K562 (cell line): ENCODE measurements at regions not wholly inside any gene's neighbourhood (a gene's known extent, or its start where the extent isn't known, plus 50 kb on each side); places are given as distances from the start of the nearest gene placed in this dataset.

Source experiments
- ARID1B ChIP-seq: fragments of 450-650 bp; IDR thresholded peaks from 2 replicates; pipeline ENCODE4 v1.6.1; 2016; ENCODE audit warnings: antibody characterized with exemption, mild to moderate bottlenecking, inconsistent platforms
- ARID2 ChIP-seq: fragments of 450-650 bp; IDR thresholded peaks from 2 replicates; pipeline ENCODE4 v1.6.1; 2017; ENCODE audit warnings: antibody characterized with exemption, mild to moderate bottlenecking
- CEBPG ChIP-seq, 3 experiments: fragments of 200-800 bp in 1 of 3; sonication (Bioruptor generic) in 1 of 3; sonication (generic) in 1 of 3; formaldehyde crosslinking in 1 of 3; IDR thresholded peaks in 2 of 3; conservative IDR thresholded peaks in 1 of 3; 2 replicates each; pipeline versions ENCODE4 v1.6.1 to v1.8.0; 2016 to 2022; ENCODE audit warnings: missing compliant biosample characterization in 2 of 3, missing genetic modification characterization in 2 of 3, mild to moderate bottlenecking in 1 of 3, missing genetic modification reagents in 1 of 3
- EP400 ChIP-seq: fragments of 450-650 bp; IDR thresholded peaks from 2 replicates; pipeline ENCODE4 v1.6.1; 2017; ENCODE audit warnings: antibody characterized with exemption, mild to moderate bottlenecking, moderate library complexity
- FOXK2 ChIP-seq, 2 experiments: fragments of 450-650 bp; IDR thresholded peaks in 1 of 2; conservative IDR thresholded peaks in 1 of 2; 2 replicates each; pipeline ENCODE4 v1.6.1; 2016; ENCODE audit warnings: low read depth in 2 of 2, mild to moderate bottlenecking in 1 of 2
- HLTF ChIP-seq: fragments of 450-650 bp; IDR thresholded peaks from 2 replicates; pipeline ENCODE4 v1.6.1; 2016
- HSF4 ChIP-seq: fragments of 250-450 bp; sonication (Bioruptor Pico); IDR thresholded peaks from 2 replicates; pipeline ENCODE4 v2.1.2; 2022; ENCODE audit warnings: mild to moderate bottlenecking, moderate library complexity, borderline replicate concordance
- MAFF ChIP-seq: IDR thresholded peaks from 2 replicates; pipeline ENCODE4 v1.6.1; 2012; ENCODE audit warnings: low read length, improper control_type of control experiment
- MAFK ChIP-seq: IDR thresholded peaks from 2 replicates; pipeline ENCODE4 v1.6.1; 2011; ENCODE audit warnings: low read length, improper control_type of control experiment
- NFE2L1 ChIP-seq: fragments of 450-650 bp; IDR thresholded peaks from 2 replicates; pipeline ENCODE4 v1.6.1; 2016; ENCODE audit warnings: missing genetic modification characterization, low read depth, mild to moderate bottlenecking, missing compliant biosample characterization, moderate library complexity, borderline replicate concordance
- PRDM10 ChIP-seq: fragments of 450-650 bp; IDR thresholded peaks from 2 replicates; pipeline ENCODE4 v1.6.1; 2018; ENCODE audit not compliant: partially characterized antibody
- RB1 ChIP-seq: fragments of 450-650 bp; IDR thresholded peaks from 2 replicates; pipeline ENCODE4 v1.6.1; 2017; ENCODE audit warnings: low read depth, mild to moderate bottlenecking
- TEAD2 ChIP-seq: fragments of 450-650 bp; IDR thresholded peaks from 2 replicates; pipeline ENCODE4 v1.6.1; 2016; ENCODE audit warnings: missing genetic modification characterization, control low read depth, missing compliant biosample characterization
- ZFP36 ChIP-seq: fragments of 150-350 bp; IDR thresholded peaks from 2 replicates; pipeline ENCODE4 v1.6.1; 2018; ENCODE audit warnings: low read length, low read depth; ENCODE audit not compliant: partially characterized antibody
- ZFX ChIP-seq: sonication (generic); formaldehyde crosslinking; IDR thresholded peaks from 2 replicates; pipeline ENCODE4 v1.8.0; 2022; ENCODE audit warnings: mild to moderate bottlenecking, missing genetic modification reagents, moderate library complexity
- ZNF316 ChIP-seq: fragments of 450-650 bp; IDR thresholded peaks from 2 replicates; pipeline ENCODE4 v1.6.1; 2016
- ZNF384 ChIP-seq: IDR thresholded peaks from 2 replicates; pipeline ENCODE4 v1.6.1; 2012; ENCODE audit warnings: low read depth, low read length, improper control_type of control experiment
- TF ChIP-seq, protein P1 (sequence below), 3 experiments: IDR thresholded peaks in 2 of 3; conservative IDR thresholded peaks in 1 of 3; 2 replicates each; pipeline ENCODE4 v1.5.1; 2011 to 2012; ENCODE audit warnings: low read length in 3 of 3, mild to moderate bottlenecking in 3 of 3, control low read depth in 2 of 3, improper control_type of control experiment in 1 of 3, inconsistent platforms in 1 of 3, low read depth in 1 of 3, mixed read lengths in 1 of 3, moderate library complexity in 1 of 3; ENCODE audit not compliant: insufficient read depth in 2 of 3
- TF ChIP-seq, protein P2 (sequence below), 2 experiments: fragments of 450-650 bp; IDR thresholded peaks; 2 replicates each; pipeline ENCODE4 v1.6.1; 2016

- TF ChIP-seq ZFP36, result no peak
- no peak for TF ChIP-seq TEAD2 (tag)
- TF ChIP-seq ARID2, result peak; percentile 64; the same call in 1 of the 2 replicates
- TF ChIP-seq ZNF384, result peak; percentile 35; the same call in 1 of the 2 replicates
- TF ChIP-seq HSF4 (CRISPR knock-in tag), result no peak
- no peak for TF ChIP-seq HLTF
- peak; percentile 15; the same call in 1 of the 2 replicates for TF ChIP-seq EP400
- TF ChIP-seq ARID1B, result peak; percentile 13; the same call in 1 of the 2 replicates
- peak; percentile 31; the same call in 1 of the 2 replicates for TF ChIP-seq NFE2L1 (tag)
- peak; percentile 89 for TF ChIP-seq ZNF316
- peak; percentile 33; the same call in 1 of the 2 replicates for TF ChIP-seq RB1
- TF ChIP-seq, protein P1, sequence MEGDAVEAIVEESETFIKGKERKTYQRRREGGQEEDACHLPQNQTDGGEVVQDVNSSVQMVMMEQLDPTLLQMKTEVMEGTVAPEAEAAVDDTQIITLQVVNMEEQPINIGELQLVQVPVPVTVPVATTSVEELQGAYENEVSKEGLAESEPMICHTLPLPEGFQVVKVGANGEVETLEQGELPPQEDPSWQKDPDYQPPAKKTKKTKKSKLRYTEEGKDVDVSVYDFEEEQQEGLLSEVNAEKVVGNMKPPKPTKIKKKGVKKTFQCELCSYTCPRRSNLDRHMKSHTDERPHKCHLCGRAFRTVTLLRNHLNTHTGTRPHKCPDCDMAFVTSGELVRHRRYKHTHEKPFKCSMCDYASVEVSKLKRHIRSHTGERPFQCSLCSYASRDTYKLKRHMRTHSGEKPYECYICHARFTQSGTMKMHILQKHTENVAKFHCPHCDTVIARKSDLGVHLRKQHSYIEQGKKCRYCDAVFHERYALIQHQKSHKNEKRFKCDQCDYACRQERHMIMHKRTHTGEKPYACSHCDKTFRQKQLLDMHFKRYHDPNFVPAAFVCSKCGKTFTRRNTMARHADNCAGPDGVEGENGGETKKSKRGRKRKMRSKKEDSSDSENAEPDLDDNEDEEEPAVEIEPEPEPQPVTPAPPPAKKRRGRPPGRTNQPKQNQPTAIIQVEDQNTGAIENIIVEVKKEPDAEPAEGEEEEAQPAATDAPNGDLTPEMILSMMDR (IDR thresholded peaks at IDR 0.05 in 2 of 3, conservative IDR thresholded peaks at IDR 0.05 in 1 of 3; ENCODE audit: insufficient read depth in 2 of 3, low read depth in 1 of 3, low read length in 3 of 3), result peak; percentile 68 to 91 (median 83)
- TF ChIP-seq CEBPG (CRISPR knock-in tag; IDR thresholded peaks at IDR 0.05), result no peak
- TF ChIP-seq CEBPG (tag; conservative IDR thresholded peaks at IDR 0.05 in 1 of 2, IDR thresholded peaks at IDR 0.05 in 1 of 2), result peak in 1 of 2 experiments; percentile 83; a peak in 3 of 4 replicates
- peak in 1 of 2 experiments; percentile 48; a peak in 1 of 4 replicates for TF ChIP-seq FOXK2 (conservative IDR thresholded peaks at IDR 0.05 in 1 of 2, IDR thresholded peaks at IDR 0.05 in 1 of 2; ENCODE audit: low read depth in 2 of 2)
- TF ChIP-seq ZFX (CRISPR knock-in tag), result no peak
- TF ChIP-seq PRDM10, result peak; percentile 55
- TF ChIP-seq MAFF, result peak; percentile 67
- peak; percentile 76 for TF ChIP-seq MAFK
- TF ChIP-seq, protein P2, sequence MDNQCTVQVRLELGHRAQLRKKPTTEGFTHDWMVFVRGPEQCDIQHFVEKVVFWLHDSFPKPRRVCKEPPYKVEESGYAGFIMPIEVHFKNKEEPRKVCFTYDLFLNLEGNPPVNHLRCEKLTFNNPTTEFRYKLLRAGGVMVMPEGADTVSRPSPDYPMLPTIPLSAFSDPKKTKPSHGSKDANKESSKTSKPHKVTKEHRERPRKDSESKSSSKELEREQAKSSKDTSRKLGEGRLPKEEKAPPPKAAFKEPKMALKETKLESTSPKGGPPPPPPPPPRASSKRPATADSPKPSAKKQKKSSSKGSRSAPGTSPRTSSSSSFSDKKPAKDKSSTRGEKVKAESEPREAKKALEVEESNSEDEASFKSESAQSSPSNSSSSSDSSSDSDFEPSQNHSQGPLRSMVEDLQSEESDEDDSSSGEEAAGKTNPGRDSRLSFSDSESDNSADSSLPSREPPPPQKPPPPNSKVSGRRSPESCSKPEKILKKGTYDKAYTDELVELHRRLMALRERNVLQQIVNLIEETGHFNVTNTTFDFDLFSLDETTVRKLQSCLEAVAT (IDR thresholded peaks at IDR 0.05), result no peak
Observed at GRCh38 chr5:108681079-108681921, 66.4 kb upstream of the FER start (continued).
